Right lobe of liver (tissue), 6 donors: ENCODE measurements at regions not wholly inside any gene's neighbourhood (a gene's known extent, or its start where the extent isn't known, plus 50 kb on each side); places are given as distances from the start of the nearest gene placed in this dataset.

Experiments
- ATAC-seq, 4 donors: fragments of 200-7000 bp; cut with Tn5 transposase; one replicate each; pipeline ENCODE4 v1.9.1; 2020; ENCODE audit warnings: mild to moderate bottlenecking in 4 of 4, moderate library complexity in 4 of 4
- DNase-seq, 3 donors: peaks; one replicate each; pipeline ENCODE4 v3.0.0-alpha.2; 2020
- H3K27ac ChIP-seq, 3 donors: fragments of 200-600 bp; one replicate each; pipeline ENCODE4 v1.8.0; 2022
- H3K27me3 ChIP-seq, 2 donors: fragments of 200-600 bp; one replicate each; pipeline ENCODE4 v1.8.0; 2022
- H3K36me3 ChIP-seq, 4 donors: fragments of 200-600 bp; sonication (generic) in 1 of 4; one replicate each; pipeline versions ENCODE4 v1.5.1 to v1.8.0; 2017 to 2022; ENCODE audit warnings: control low read depth in 1 of 4
- H3K4me1 ChIP-seq, 4 donors: fragments of 200-600 bp; sonication (generic) in 1 of 4; one replicate each; pipeline versions ENCODE4 v1.5.1 to v1.8.0; 2017 to 2022; ENCODE audit warnings: control low read depth in 1 of 4
- H3K4me3 ChIP-seq, 3 donors: fragments of 200-600 bp; one replicate each; pipeline ENCODE4 v1.8.0; 2022
- H3K9me3 ChIP-seq, 4 donors: fragments of 200-600 bp; sonication (generic) in 1 of 4; one replicate each; pipeline versions ENCODE4 v1.5.1 to v1.8.0; 2017 to 2022; ENCODE audit warnings: control low read depth in 1 of 4
- POLR2A ChIP-seq: fragments of 450-650 bp; IDR thresholded peaks from one replicate; pipeline ENCODE4 v1.6.1; 2017; ENCODE audit warnings: antibody characterized with exemption, mild to moderate bottlenecking
- WGBS: methylation state at CpG from one replicate; pipeline ENCODE4 v1.1.6; 2018; ENCODE audit warnings: low coverage, low lambda C conversion rate; ENCODE audit not compliant: insufficient coverage; ENCODE audit errors: missing lambda C conversion rate; 5-methylcytosine and 5-hydroxymethylcytosine counted together
- intact Hi-C, 2 donors: fragments of 100-400 bp; cut with DNase I; formaldehyde crosslinking; loops; one replicate each; pipeline versions ENCODE4 v1.11.2 to v1.14.1; 2022
- TF ChIP-seq, protein P1 (sequence below), 4 donors: fragments of 200-600 bp in 3 of 4; fragments of 450-650 bp in 1 of 4; IDR thresholded peaks; one replicate each; pipeline versions ENCODE4 v1.5.1 to v1.8.0; 2016 to 2022; ENCODE audit warnings: antibody characterized with exemption in 4 of 4, mild to moderate bottlenecking in 2 of 4
- donor health status: DM: no; HTN: yes; CAD: no.
- donor health status: DM: no; HTN: no; CAD: no.
- donor health status: DM: no; HTN: no; CAD: no.
- donor health status: DM: no; HTN: yes; CAD: no.
- donor health status: DM: no; HTN: yes; CAD: no.

DNA sequence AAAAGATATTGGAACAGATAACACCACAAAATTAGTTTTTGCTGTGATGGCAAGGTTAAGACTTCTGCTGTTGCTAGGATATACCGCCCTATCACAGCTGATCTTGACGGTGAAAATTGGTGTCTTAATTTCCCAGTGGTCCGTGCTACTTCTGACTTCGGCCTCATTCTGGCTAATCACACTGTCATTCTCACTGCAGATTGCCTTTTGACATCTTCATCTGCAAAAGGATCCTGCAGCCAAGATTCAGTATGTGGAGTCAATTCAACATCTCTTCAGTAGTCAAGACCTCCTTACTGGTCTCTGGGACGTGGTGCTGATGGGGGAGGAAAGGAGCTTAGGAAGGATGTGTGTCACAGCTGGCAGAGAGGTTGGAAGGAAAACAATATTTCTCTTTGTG, 438.6 kb downstream of the WDR72 start:
- Histone ChIP-seq H3K9me3 (no peaks in the 10 kb centered on the region), H3K27me3 (no peaks in the 10 kb centered on the region), H3K27ac (no peak overlapping the region), H3K4me1 (no peaks in the 10 kb centered on the region), H3K4me3 (no peak overlapping the region), H3K36me3 (no peaks in the 10 kb centered on the region)
- TF ChIP-seq, protein P1, sequence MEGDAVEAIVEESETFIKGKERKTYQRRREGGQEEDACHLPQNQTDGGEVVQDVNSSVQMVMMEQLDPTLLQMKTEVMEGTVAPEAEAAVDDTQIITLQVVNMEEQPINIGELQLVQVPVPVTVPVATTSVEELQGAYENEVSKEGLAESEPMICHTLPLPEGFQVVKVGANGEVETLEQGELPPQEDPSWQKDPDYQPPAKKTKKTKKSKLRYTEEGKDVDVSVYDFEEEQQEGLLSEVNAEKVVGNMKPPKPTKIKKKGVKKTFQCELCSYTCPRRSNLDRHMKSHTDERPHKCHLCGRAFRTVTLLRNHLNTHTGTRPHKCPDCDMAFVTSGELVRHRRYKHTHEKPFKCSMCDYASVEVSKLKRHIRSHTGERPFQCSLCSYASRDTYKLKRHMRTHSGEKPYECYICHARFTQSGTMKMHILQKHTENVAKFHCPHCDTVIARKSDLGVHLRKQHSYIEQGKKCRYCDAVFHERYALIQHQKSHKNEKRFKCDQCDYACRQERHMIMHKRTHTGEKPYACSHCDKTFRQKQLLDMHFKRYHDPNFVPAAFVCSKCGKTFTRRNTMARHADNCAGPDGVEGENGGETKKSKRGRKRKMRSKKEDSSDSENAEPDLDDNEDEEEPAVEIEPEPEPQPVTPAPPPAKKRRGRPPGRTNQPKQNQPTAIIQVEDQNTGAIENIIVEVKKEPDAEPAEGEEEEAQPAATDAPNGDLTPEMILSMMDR (IDR thresholded peaks at IDR 0.05), result no peak
- no peak for TF ChIP-seq POLR2A
- ATAC-seq (no peak), DNase-seq (no peak)
- WGBS, result 88% methylated on average over 5 of the region's 5 CpGs
- intact Hi-C loops, result no loop called here

DNA sequence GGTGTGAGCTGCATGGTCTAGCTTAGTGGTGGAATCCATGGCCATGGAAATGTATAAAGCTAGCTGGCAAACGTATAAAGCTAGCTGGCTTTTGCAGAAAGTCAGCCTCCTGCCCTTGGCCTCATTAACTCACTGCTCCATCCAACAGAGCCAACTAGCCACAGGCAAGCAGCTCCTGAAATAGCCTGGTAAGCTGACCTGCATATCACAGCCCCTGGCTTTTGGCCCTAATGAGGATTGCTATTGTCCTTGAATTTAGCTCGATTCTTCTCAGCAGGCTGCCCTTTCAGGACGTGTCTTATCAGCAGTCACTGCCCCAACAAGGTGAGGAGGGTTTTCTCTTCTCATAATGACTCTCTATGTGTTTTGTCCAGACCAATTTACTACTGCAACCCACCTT, 446.8 kb downstream of the WDR72 start:
- TF ChIP-seq, protein P1 (IDR thresholded peaks at IDR 0.05), result no peak
- TF ChIP-seq POLR2A, result no peak
- intact Hi-C loops, result no loop called here
- no peaks in the 10 kb centered on the region for H3K9me3 ChIP-seq
- H3K4me3 ChIP-seq, result no peak overlapping the region
- 45% methylated on average over 3 of the region's 3 CpGs for WGBS
- no peak overlapping the region for H3K27ac ChIP-seq
- no peaks in the 10 kb centered on the region for H3K27me3 ChIP-seq
- ATAC-seq (no peak), DNase-seq (no peak)
- no peaks in the 10 kb centered on the region for H3K4me1 ChIP-seq
- no peaks in the 10 kb centered on the region for H3K36me3 ChIP-seq

DNA sequence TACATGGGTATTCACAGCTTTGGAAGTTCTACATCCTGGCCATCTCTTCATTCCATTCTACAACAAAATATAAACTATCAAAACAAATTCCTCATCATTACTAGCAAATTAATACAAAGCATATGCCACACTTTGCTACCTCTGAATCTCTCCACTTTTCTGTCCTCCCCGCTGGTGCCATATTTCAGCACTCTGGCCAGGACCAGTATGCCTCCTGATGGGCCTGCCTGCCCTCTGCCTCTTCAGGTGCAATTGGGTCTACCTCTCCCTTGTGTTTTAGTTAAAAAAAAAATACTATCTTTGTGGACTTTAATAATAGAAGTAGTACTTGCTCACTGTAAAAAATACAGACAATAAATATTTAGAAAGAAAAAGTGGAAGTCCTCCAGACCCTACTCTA, 448.8 kb downstream of the WDR72 start:
- 100% methylated on average over 1 of the region's 1 CpG for WGBS
- intact Hi-C loops, result no loop called here
- no peaks in the 10 kb centered on the region for H3K9me3 ChIP-seq
- H3K4me3 ChIP-seq, result no peak overlapping the region
- no peak overlapping the region for H3K27ac ChIP-seq
- TF ChIP-seq, protein P1 (IDR thresholded peaks at IDR 0.05), result no peak
- no peak for TF ChIP-seq POLR2A
- ATAC-seq, result no peak
- H3K36me3 ChIP-seq, result no peaks in the 10 kb centered on the region
- no peak for DNase-seq
- no peaks in the 10 kb centered on the region for H3K27me3 ChIP-seq
- H3K4me1 ChIP-seq, result no peaks in the 10 kb centered on the region

DNA sequence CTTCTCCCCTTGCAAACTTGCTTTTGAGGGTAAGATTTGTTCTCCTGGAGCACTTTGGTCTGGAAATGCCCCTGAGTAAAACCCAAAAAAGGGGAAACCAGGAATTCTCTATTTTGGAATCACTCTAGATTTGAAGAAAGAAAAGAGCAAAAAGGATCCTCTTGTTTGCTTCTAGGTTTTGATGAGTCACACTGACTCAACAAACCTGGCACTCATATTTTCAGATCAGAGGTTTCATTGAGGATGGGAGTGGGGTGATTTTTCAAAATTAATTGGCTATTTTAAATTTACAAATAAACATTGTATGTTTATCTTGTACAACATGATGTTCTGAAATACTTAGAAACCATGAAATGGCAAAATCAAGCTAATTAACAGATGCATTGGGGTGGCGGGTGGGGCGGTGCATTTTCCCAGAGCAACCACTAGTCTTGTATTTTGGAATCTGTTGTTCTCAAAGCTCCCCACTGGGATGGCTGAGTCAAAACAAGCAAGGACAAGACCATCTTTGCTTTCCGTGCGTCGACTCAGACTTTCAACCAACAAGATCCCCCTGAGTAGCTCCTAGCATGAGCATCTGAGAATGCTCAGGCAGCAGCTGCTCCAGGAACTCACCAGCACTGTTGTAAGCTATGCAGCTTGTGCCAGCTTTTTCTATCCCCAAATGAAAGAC, 451.4 kb downstream of the WDR72 start:
- no peak for DNase-seq
- TF ChIP-seq, protein P1 (IDR thresholded peaks at IDR 0.05), result no peak
- no peak for TF ChIP-seq POLR2A
- Histone ChIP-seq H3K9me3 (no peaks in the 10 kb centered on the region), H3K4me1 (no peaks in the 10 kb centered on the region), H3K27ac (no peak overlapping the region), H3K27me3 (no peaks in the 10 kb centered on the region), H3K4me3 (no peak overlapping the region), H3K36me3 (no peaks in the 10 kb centered on the region)
- intact Hi-C loops, result no loop called here
- ATAC-seq, result no peak
- WGBS, result 100% methylated on average over 2 of the region's 5 CpGs

DNA sequence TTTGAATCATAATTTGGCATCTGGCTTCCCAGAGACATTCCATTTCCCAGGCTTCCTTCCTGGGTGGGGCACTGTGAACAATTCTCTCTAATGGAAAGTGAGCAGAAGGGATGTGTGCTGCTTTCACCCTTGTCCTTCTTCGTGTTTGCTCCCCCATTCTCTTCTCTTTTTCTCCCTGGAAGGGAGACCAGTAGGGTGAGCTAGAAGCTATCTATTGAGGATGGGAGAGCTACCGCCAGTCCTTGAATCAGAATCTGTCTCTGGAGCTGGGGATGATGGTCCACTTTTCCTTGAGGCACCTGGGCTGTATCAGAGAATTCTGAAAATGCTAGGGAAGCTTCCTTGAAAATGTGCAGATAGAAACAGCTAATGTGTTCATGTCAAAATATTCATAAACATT, 453.9 kb downstream of the WDR72 start:
- WGBS, result 85% methylated on average over 2 of the region's 2 CpGs
- Histone ChIP-seq H3K4me3 (no peak overlapping the region), H3K36me3 (no peaks in the 10 kb centered on the region), H3K27me3 (no peaks in the 10 kb centered on the region), H3K27ac (no peak overlapping the region), H3K9me3 (no peaks in the 10 kb centered on the region), H3K4me1 (no peaks in the 10 kb centered on the region)
- intact Hi-C loops, result no loop called here
- DNase-seq, result no peak
- no peak for ATAC-seq
- TF ChIP-seq POLR2A, result no peak
- TF ChIP-seq, protein P1 (IDR thresholded peaks at IDR 0.05), result no peak
